Muscle of leg (tissue), 3 donors: ENCODE measurements at regions not wholly inside any gene's neighbourhood (a gene's known extent, or its start where the extent isn't known, plus 50 kb on each side); places are given as distances from the start of the nearest gene placed in this dataset.

Experiments used
- DNase-seq: peaks from one replicate; pipeline ENCODE4 v3.0.0; 2013
- H3K27ac ChIP-seq: one replicate; pipeline ENCODE4 v1.5.1; 2013; ENCODE audit warnings: mild to moderate bottlenecking, low read length, control low read depth
- H3K27me3 ChIP-seq: one replicate; pipeline ENCODE4 v1.6.1; 2013; ENCODE audit warnings: low read length; ENCODE audit not compliant: control insufficient read depth, insufficient read depth
- H3K36me3 ChIP-seq: one replicate; pipeline ENCODE4 v1.6.1; 2013; ENCODE audit warnings: low read length; ENCODE audit not compliant: control insufficient read depth, insufficient read depth
- H3K4me1 ChIP-seq: one replicate; pipeline ENCODE4 v1.6.1; 2013; ENCODE audit warnings: low read length; ENCODE audit not compliant: control insufficient read depth, insufficient read depth
- H3K4me3 ChIP-seq: one replicate; pipeline ENCODE4 v1.5.1; 2013; ENCODE audit warnings: low read length, control low read depth
- H3K9me3 ChIP-seq: replicated peaks from 2 replicates; pipeline ENCODE4 v1.6.1; 2013; ENCODE audit warnings: low read depth, low read length; ENCODE audit not compliant: control insufficient read depth
- WGBS: methylation state at CpG from one replicate; pipeline ENCODE4 v1.1.5; 2013; ENCODE audit warnings: missing lambda C conversion rate; ENCODE audit not compliant: insufficient coverage; 5-methylcytosine and 5-hydroxymethylcytosine counted together

- Histone ChIP-seq H3K27me3 (no peaks in the 10 kb centered on the region), H3K27ac (no peak overlapping the region), H3K36me3 (no peaks in the 10 kb centered on the region), H3K4me1 (no peaks in the 10 kb centered on the region), H3K4me3 (no peak overlapping the region), H3K9me3 (no peaks in the 10 kb centered on the region)
- no peak for DNase-seq
- WGBS: no CpG with 5 or more reads among the region's 1 CpG
Observed at GRCh38 chr3:190252080-190252479, 70.2 kb downstream of the CLDN1 start.

- Histone ChIP-seq H3K9me3 (peaks cover 8% of the 10 kb centered on the region), H3K27me3 (no peaks in the 10 kb centered on the region), H3K4me3 (no peak overlapping the region), H3K36me3 (no peaks in the 10 kb centered on the region), H3K4me1 (no peaks in the 10 kb centered on the region), H3K27ac (no peak overlapping the region)
- no peak for DNase-seq
- WGBS: no CpG with 5 or more reads among the region's 2 CpGs
Observed at GRCh38 chr3:190249414-190249813, 72.8 kb downstream of the CLDN1 start.

- no peaks in the 10 kb centered on the region for H3K4me1 ChIP-seq
- no peaks in the 10 kb centered on the region for H3K27me3 ChIP-seq
- H3K9me3 ChIP-seq: peaks cover 23% of the 10 kb centered on the region
- no peak overlapping the region for H3K27ac ChIP-seq
- no CpG with 5 or more reads among the region's 2 CpGs for WGBS
- H3K4me3 ChIP-seq: no peak overlapping the region
- no peak for DNase-seq
- no peaks in the 10 kb centered on the region for H3K36me3 ChIP-seq
Observed at GRCh38 chr3:190242147-190242546, 80.1 kb downstream of the CLDN1 start.

GRCh38 chr3:190239325-190239724 lies 82.9 kb downstream of the CLDN1 start:
- Histone ChIP-seq H3K9me3 (peaks cover 15% of the 10 kb centered on the region), H3K27ac (no peak overlapping the region), H3K4me1 (no peaks in the 10 kb centered on the region), H3K27me3 (no peaks in the 10 kb centered on the region), H3K4me3 (no peak overlapping the region), H3K36me3 (no peaks in the 10 kb centered on the region)
- 78% methylated on average over 1 of the region's 2 CpGs for WGBS
- DNase-seq: no peak

GRCh38 chr3:190238871-190239270 lies 83.4 kb downstream of the CLDN1 start:
- 83% methylated on average over 5 of the region's 5 CpGs for WGBS
- H3K4me1 ChIP-seq: no peaks in the 10 kb centered on the region

GRCh38 chr3:190234621-190235020 lies 87.6 kb downstream of the CLDN1 start:
- H3K36me3 ChIP-seq: no peaks in the 10 kb centered on the region
- no CpG with 5 or more reads among the region's 3 CpGs for WGBS
- peaks cover under 1% of the 10 kb centered on the region for H3K9me3 ChIP-seq
- no peak for DNase-seq
- no peak overlapping the region for H3K27ac ChIP-seq
- no peak overlapping the region for H3K4me3 ChIP-seq
- H3K27me3 ChIP-seq: no peaks in the 10 kb centered on the region
- H3K4me1 ChIP-seq: no peaks in the 10 kb centered on the region

More at GRCh38 chr3:190238871-190239270, 83.4 kb downstream of the CLDN1 start:
- Histone ChIP-seq H3K27me3 (no peaks in the 10 kb centered on the region), H3K9me3 (peaks cover 15% of the 10 kb centered on the region), H3K4me3 (no peak overlapping the region), H3K27ac (no peak overlapping the region), H3K36me3 (no peaks in the 10 kb centered on the region)
- no peak for DNase-seq

GRCh38 chr3:190229632-190230424 lies 92.4 kb downstream of the CLDN1 start:
- no CpG with 5 or more reads among the region's 4 CpGs for WGBS
- no peak overlapping the region for H3K27ac ChIP-seq

GRCh38 chr3:190227064-190227463 lies 95.2 kb downstream of the CLDN1 start:
- no peak for DNase-seq
- H3K36me3 ChIP-seq: no peaks in the 10 kb centered on the region
- no CpG with 5 or more reads among the region's 2 CpGs for WGBS
- no peaks in the 10 kb centered on the region for H3K4me1 ChIP-seq
- H3K27ac ChIP-seq: no peak overlapping the region
- H3K9me3 ChIP-seq: no peaks in the 10 kb centered on the region
- H3K27me3 ChIP-seq: no peaks in the 10 kb centered on the region
- no peak overlapping the region for H3K4me3 ChIP-seq

More at GRCh38 chr3:190229632-190230424, 92.4 kb downstream of the CLDN1 start:
- DNase-seq: no peak
- no peaks in the 10 kb centered on the region for H3K36me3 ChIP-seq
- H3K4me1 ChIP-seq: no peaks in the 10 kb centered on the region
- no peaks in the 10 kb centered on the region for H3K9me3 ChIP-seq
- H3K4me3 ChIP-seq: no peak overlapping the region
- H3K27me3 ChIP-seq: no peaks in the 10 kb centered on the region

GRCh38 chr3:190224863-190225692 lies 97.2 kb downstream of the CLDN1 start:
- WGBS: 20% methylated on average over 1 of the region's 4 CpGs
- Histone ChIP-seq H3K27ac (no peak overlapping the region), H3K4me3 (no peak overlapping the region), H3K9me3 (no peaks in the 10 kb centered on the region), H3K36me3 (no peaks in the 10 kb centered on the region), H3K27me3 (no peaks in the 10 kb centered on the region), H3K4me1 (no peaks in the 10 kb centered on the region)
- DNase-seq: peak; percentile 39

- no peak overlapping the region for H3K27ac ChIP-seq
- no peaks in the 10 kb centered on the region for H3K36me3 ChIP-seq
- H3K4me3 ChIP-seq: no peak overlapping the region
- H3K9me3 ChIP-seq: no peaks in the 10 kb centered on the region
- DNase-seq: no peak
- WGBS: 59% methylated on average over 2 of the region's 4 CpGs
- H3K27me3 ChIP-seq: no peaks in the 10 kb centered on the region
- no peaks in the 10 kb centered on the region for H3K4me1 ChIP-seq
Observed at GRCh38 chr3:190224456-190224855, 97.8 kb downstream of the CLDN1 start.
